ENCODE measurements at regions not wholly inside any gene's neighbourhood (a gene's known extent, or its start where the extent isn't known, plus 50 kb on each side); places are given as distances from the start of the nearest gene placed in this dataset.

- no peak for DNase-seq
- Mint-ChIP-seq H3K4me3 (no peak overlapping the region), H3K27me3 (ENCODE audit: low read depth, poor library complexity) (no peaks in the 10 kb centered on the region), H3K4me1 (peaks cover 8% of the 10 kb centered on the region), H3K27ac (no peak overlapping the region), H3K36me3 (ENCODE audit: low read depth) (no peaks in the 10 kb centered on the region), H3K9me3 (peaks cover 4% of the 10 kb centered on the region)
- TF ChIP-seq CTCF (IDR thresholded peaks at IDR 0.05) = no peak
Observed at GRCh38 chr4:110367156-110367555, 108.8 kb upstream of the ENPEP start.

- Mint-ChIP-seq H3K4me1 (no peaks in the 10 kb centered on the region), H3K27me3 (ENCODE audit: low read depth, poor library complexity) (no peaks in the 10 kb centered on the region), H3K4me3 (no peak overlapping the region), H3K36me3 (ENCODE audit: low read depth) (no peaks in the 10 kb centered on the region), H3K9me3 (peaks cover 4% of the 10 kb centered on the region), H3K27ac (no peak overlapping the region)
- no peak for DNase-seq
- TF ChIP-seq CTCF (IDR thresholded peaks at IDR 0.05) = no peak
Observed at GRCh38 chr4:110365761-110366160, 110.2 kb upstream of the ENPEP start.

GRCh38 chr4:110364911-110365520 lies 110.9 kb upstream of the ENPEP start:
- Mint-ChIP-seq H3K36me3 (ENCODE audit: low read depth) (no peaks in the 10 kb centered on the region), H3K9me3 (peaks cover 2% of the 10 kb centered on the region), H3K4me1 (no peaks in the 10 kb centered on the region), H3K4me3 (no peak overlapping the region), H3K27ac (no peak overlapping the region), H3K27me3 (ENCODE audit: low read depth, poor library complexity) (no peaks in the 10 kb centered on the region)
- DNase-seq = no peak
- no peak for TF ChIP-seq CTCF (IDR thresholded peaks at IDR 0.05)

- Mint-ChIP-seq H3K27me3 (ENCODE audit: low read depth, poor library complexity) (no peaks in the 10 kb centered on the region), H3K4me1 (no peaks in the 10 kb centered on the region), H3K27ac (no peak overlapping the region), H3K36me3 (ENCODE audit: low read depth) (no peaks in the 10 kb centered on the region), H3K9me3 (no peaks in the 10 kb centered on the region), H3K4me3 (no peak overlapping the region)
- TF ChIP-seq CTCF (IDR thresholded peaks at IDR 0.05) = no peak
- no peak for DNase-seq
Observed at GRCh38 chr4:110361921-110362320, 114.0 kb upstream of the ENPEP start.

GRCh38 chr4:110359076-110359475 lies 116.9 kb upstream of the ENPEP start:
- Mint-ChIP-seq H3K36me3 (ENCODE audit: low read depth) (no peaks in the 10 kb centered on the region), H3K4me1 (no peaks in the 10 kb centered on the region), H3K9me3 (peaks cover 5% of the 10 kb centered on the region), H3K27me3 (ENCODE audit: low read depth, poor library complexity) (no peaks in the 10 kb centered on the region), H3K27ac (no peak overlapping the region), H3K4me3 (no peak overlapping the region)
- no peak for TF ChIP-seq CTCF (IDR thresholded peaks at IDR 0.05)
- no peak for DNase-seq

GRCh38 chr4:110357521-110357920 lies 118.4 kb upstream of the ENPEP start:
- no peak for TF ChIP-seq CTCF (IDR thresholded peaks at IDR 0.05)
- Mint-ChIP-seq H3K27me3 (ENCODE audit: low read depth, poor library complexity) (no peaks in the 10 kb centered on the region), H3K4me3 (no peak overlapping the region), H3K9me3 (peaks cover 5% of the 10 kb centered on the region), H3K27ac (no peak overlapping the region), H3K36me3 (ENCODE audit: low read depth) (no peaks in the 10 kb centered on the region), H3K4me1 (no peaks in the 10 kb centered on the region)
- no peak for DNase-seq
